Left ventricle myocardium inferior (tissue), 1 donor: ENCODE measurements at regions not wholly inside any gene's neighbourhood (a gene's known extent, or its start where the extent isn't known, plus 50 kb on each side); places are given as distances from the start of the nearest gene placed in this dataset.

Source experiments
- DNase-seq: peaks from one replicate; pipeline ENCODE4 v3.0.0-alpha.2; 2020
- H3K27ac ChIP-seq: fragments of 200-600 bp; replicated peaks from 2 replicates; pipeline ENCODE4 v1.8.0; 2021
- H3K27me3 ChIP-seq: fragments of 200-600 bp; 2 replicates; pipeline ENCODE4 v1.8.0; 2021; ENCODE audit warnings: low read depth
- H3K36me3 ChIP-seq: fragments of 200-600 bp; 2 replicates; pipeline ENCODE4 v1.8.0; 2021
- H3K4me1 ChIP-seq: fragments of 200-600 bp; 2 replicates; pipeline ENCODE4 v1.8.0; 2021
- H3K4me3 ChIP-seq: fragments of 200-600 bp; 2 replicates; pipeline ENCODE4 v1.8.0; 2021; ENCODE audit warnings: mild to moderate bottlenecking, moderate library complexity
- H3K9me3 ChIP-seq: fragments of 200-600 bp; replicated peaks from 2 replicates; pipeline ENCODE4 v1.8.0; 2021
- intact Hi-C: fragments of 100-400 bp; cut with micrococcal nuclease; formaldehyde crosslinking; loops from one replicate; pipeline ENCODE4 v1.11.0; 2022
- TF ChIP-seq, protein P1 (sequence below): fragments of 200-600 bp; IDR thresholded peaks from 2 replicates; pipeline ENCODE4 v1.8.0; 2021; ENCODE audit warnings: antibody characterized with exemption, mild to moderate bottlenecking, borderline replicate concordance
- donor health status: DM: no; HTN: yes; CAD: no; lungs with severe emphysema.

- H3K4me3 ChIP-seq: no peak overlapping the region
- no peaks in the 10 kb centered on the region for H3K27me3 ChIP-seq
- no peak for DNase-seq
- H3K27ac ChIP-seq: no peak overlapping the region
- TF ChIP-seq, protein P1, sequence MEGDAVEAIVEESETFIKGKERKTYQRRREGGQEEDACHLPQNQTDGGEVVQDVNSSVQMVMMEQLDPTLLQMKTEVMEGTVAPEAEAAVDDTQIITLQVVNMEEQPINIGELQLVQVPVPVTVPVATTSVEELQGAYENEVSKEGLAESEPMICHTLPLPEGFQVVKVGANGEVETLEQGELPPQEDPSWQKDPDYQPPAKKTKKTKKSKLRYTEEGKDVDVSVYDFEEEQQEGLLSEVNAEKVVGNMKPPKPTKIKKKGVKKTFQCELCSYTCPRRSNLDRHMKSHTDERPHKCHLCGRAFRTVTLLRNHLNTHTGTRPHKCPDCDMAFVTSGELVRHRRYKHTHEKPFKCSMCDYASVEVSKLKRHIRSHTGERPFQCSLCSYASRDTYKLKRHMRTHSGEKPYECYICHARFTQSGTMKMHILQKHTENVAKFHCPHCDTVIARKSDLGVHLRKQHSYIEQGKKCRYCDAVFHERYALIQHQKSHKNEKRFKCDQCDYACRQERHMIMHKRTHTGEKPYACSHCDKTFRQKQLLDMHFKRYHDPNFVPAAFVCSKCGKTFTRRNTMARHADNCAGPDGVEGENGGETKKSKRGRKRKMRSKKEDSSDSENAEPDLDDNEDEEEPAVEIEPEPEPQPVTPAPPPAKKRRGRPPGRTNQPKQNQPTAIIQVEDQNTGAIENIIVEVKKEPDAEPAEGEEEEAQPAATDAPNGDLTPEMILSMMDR: no peak
- no peaks in the 10 kb centered on the region for H3K9me3 ChIP-seq
- intact Hi-C loops: no loop called here
- H3K36me3 ChIP-seq: no peaks in the 10 kb centered on the region
- no peaks in the 10 kb centered on the region for H3K4me1 ChIP-seq
Measured at GRCh38 chr1:60427701-60428100, 354.1 kb upstream of the C1orf87 start.

GRCh38 chr1:60427194-60427593, 353.6 kb upstream of the C1orf87 start:
- no peaks in the 10 kb centered on the region for H3K4me1 ChIP-seq
- H3K27me3 ChIP-seq: no peaks in the 10 kb centered on the region
- TF ChIP-seq, protein P1: no peak
- no peaks in the 10 kb centered on the region for H3K36me3 ChIP-seq
- H3K4me3 ChIP-seq: no peak overlapping the region
- DNase-seq: no peak
- H3K27ac ChIP-seq: no peak overlapping the region
- peaks cover 2% of the 10 kb centered on the region for H3K9me3 ChIP-seq
- intact Hi-C loops: no loop called here

DNA sequence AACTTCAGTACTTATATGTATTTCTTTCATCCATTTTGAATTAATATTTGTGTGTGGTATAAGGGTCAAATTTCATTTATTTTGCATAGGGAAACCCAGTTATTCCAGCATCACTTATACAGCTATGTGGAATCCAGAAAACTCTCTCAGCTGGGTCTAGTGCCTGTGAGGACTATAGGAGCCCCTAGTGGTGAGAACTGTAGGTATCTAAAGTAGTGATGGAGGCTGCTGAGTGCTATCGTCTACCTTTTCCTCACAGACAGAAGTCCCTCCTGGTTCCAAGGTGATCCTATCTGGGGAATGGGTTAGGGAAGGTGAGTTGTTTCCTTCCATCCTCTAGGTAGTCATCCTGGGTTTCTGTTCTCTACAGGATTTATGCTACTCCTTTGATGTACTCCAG, 352.0 kb upstream of the C1orf87 start:
- H3K27me3 ChIP-seq: no peaks in the 10 kb centered on the region
- intact Hi-C loops: no loop called here
- H3K36me3 ChIP-seq: no peaks in the 10 kb centered on the region
- TF ChIP-seq, protein P1: peak; percentile 36
- H3K27ac ChIP-seq: no peak overlapping the region
- DNase-seq: no peak
- no peaks in the 10 kb centered on the region for H3K4me1 ChIP-seq
- peaks cover 12% of the 10 kb centered on the region for H3K9me3 ChIP-seq
- no peak overlapping the region for H3K4me3 ChIP-seq

DNA sequence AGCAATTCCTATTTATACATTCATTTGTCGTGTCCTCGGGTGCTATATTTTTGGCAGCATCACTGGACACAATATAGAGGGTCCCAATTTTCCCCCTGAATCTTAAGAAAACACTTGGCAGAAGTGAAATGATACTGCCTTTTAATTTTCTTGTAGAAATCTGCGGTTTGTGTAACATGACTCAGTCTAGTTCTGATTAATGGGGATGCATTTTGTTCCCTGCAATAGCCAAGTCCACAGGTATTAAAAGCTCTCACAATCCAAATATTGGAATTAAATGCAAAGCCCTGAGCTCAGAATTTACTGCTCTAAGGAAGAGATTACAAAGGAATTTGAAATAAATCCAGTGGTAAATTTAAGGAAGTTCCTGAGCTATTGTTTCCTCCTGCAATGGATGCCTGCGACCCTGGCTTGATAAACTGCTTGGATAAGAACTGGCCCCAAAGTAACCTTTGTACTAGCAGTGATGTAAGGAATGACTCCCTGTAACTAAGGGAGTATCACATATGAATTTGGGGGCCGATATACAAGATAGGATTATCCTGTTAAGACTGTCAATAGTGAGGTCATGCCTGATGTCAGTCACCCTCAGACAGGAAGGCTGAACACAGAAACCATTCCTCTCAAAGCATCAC, 349.7 kb upstream of the C1orf87 start:
- TF ChIP-seq, protein P1: no peak
- Histone ChIP-seq H3K27ac (no peak overlapping the region), H3K4me1 (no peaks in the 10 kb centered on the region), H3K9me3 (peaks cover 12% of the 10 kb centered on the region), H3K36me3 (no peaks in the 10 kb centered on the region), H3K4me3 (no peak overlapping the region), H3K27me3 (no peaks in the 10 kb centered on the region)
- intact Hi-C loops: no loop called here
- no peak for DNase-seq

DNA sequence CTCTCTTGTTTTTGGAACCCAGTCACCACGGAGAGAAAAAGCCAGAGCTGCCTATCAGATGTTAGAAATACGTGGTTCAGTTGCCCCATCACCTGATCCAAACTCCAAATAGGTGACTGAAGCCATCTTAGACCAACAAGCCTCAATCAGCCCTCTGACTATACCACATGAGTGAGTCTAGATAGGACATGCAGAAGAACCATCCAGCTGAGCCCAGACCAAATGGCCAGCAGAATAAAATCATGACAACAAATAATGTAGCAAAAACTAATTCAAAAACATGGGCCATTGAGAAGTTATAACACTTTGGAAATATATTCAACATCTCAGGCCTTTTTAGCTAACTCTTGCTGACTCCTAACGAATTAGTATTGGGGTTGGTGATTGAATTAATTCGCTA, 348.4 kb upstream of the C1orf87 start:
- Histone ChIP-seq H3K4me3 (no peak overlapping the region), H3K9me3 (peaks cover 12% of the 10 kb centered on the region), H3K27me3 (no peaks in the 10 kb centered on the region), H3K36me3 (no peaks in the 10 kb centered on the region), H3K4me1 (no peaks in the 10 kb centered on the region), H3K27ac (no peak overlapping the region)
- intact Hi-C loops: no loop called here
- no peak for DNase-seq
- TF ChIP-seq, protein P1: no peak
